ENCODE measurements at regions not wholly inside any gene's neighbourhood (a gene's known extent, or its start where the extent isn't known, plus 50 kb on each side); places are given as distances from the start of the nearest gene placed in this dataset.

GRCh38 chr2:161101406-161101805 is 58.8 kb upstream of the TANK start:
- H3K27me3 ChIP-seq (replicated peaks; ENCODE audit: insufficient read depth, low read depth, low read length, poor library complexity) = no peaks in the 10 kb centered on the region
- CTCF ChIA-PET = no interaction called here

GRCh38 chr2:161102770-161103450 is 57.3 kb upstream of the TANK start:
- H3K27me3 ChIP-seq (replicated peaks; ENCODE audit: insufficient read depth, low read depth, low read length, poor library complexity) = no peaks in the 10 kb centered on the region
- BruUV-seq (replicated peaks) = no TSS peak
- no peak overlapping the region for H3K27ac ChIP-seq (ENCODE audit: low read depth, low read length, poor library complexity, severe bottlenecking)
- TF ChIP-seq CTCF (conservative IDR thresholded peaks at IDR 0.05; ENCODE audit: low read depth, low read length) (no peak), EZH2 (IDR thresholded peaks at IDR 0.05; ENCODE audit: borderline replicate concordance, low read depth, low read length, poor library complexity, severe bottlenecking) (no peak)
- H3K9me3 ChIP-seq (ENCODE audit: low read depth, low read length, poor library complexity, severe bottlenecking) = no peaks in the 10 kb centered on the region
- peak; percentile 54 for DNase-seq (ENCODE audit: low spot score)
- POLR2A ChIA-PET (ENCODE audit: low non-redundant PET) = interaction anchor here (0.7 kb wide), 1 partner anchor 1241 kb away, joined by 3 read pairs; no protein-coding TSS in a partner anchor
- H3K4me3 ChIP-seq (ENCODE audit: low read depth, low read length, poor library complexity, severe bottlenecking) = no peak overlapping the region
- no peaks in the 10 kb centered on the region for H3K36me3 ChIP-seq (ENCODE audit: insufficient read depth, low read length, poor library complexity, severe bottlenecking)
- CTCF ChIA-PET = no interaction called here
- intact Hi-C loops (cut with micrococcal nuclease; ENCODE audit: unreplicated experiment) = no loop called here
- H3K4me1 ChIP-seq (ENCODE audit: insufficient read depth, low read length, poor library complexity, severe bottlenecking) = peaks cover 36% of the 10 kb centered on the region

More at GRCh38 chr2:161101406-161101805, 58.8 kb upstream of the TANK start:
- H3K4me1 ChIP-seq (ENCODE audit: insufficient read depth, low read length, poor library complexity, severe bottlenecking) = peaks cover 42% of the 10 kb centered on the region
- peak overlapping the region; percentile 6 for H3K27ac ChIP-seq (ENCODE audit: low read depth, low read length, poor library complexity, severe bottlenecking)
- H3K9me3 ChIP-seq (ENCODE audit: low read depth, low read length, poor library complexity, severe bottlenecking) = no peaks in the 10 kb centered on the region
- H3K4me3 ChIP-seq (ENCODE audit: low read depth, low read length, poor library complexity, severe bottlenecking) = no peak overlapping the region
- POLR2A ChIA-PET (ENCODE audit: low non-redundant PET) = no interaction called here
- no peak for TF ChIP-seq CTCF (conservative IDR thresholded peaks at IDR 0.05; ENCODE audit: low read depth, low read length)
- TF ChIP-seq EZH2 (IDR thresholded peaks at IDR 0.05; ENCODE audit: borderline replicate concordance, low read depth, low read length, poor library complexity, severe bottlenecking) = no peak
- DNase-seq (ENCODE audit: low spot score) = no peak
- no peaks in the 10 kb centered on the region for H3K36me3 ChIP-seq (ENCODE audit: insufficient read depth, low read length, poor library complexity, severe bottlenecking)
- intact Hi-C loops (cut with micrococcal nuclease; ENCODE audit: unreplicated experiment) = no loop called here
- no TSS peak for BruUV-seq (replicated peaks)

- CTCF ChIA-PET = no interaction called here
- BruUV-seq (replicated peaks) = no TSS peak
- intact Hi-C loops (cut with micrococcal nuclease; ENCODE audit: unreplicated experiment) = no loop called here
These were observed 56.8 kb upstream of the TANK start for GRCh38 chr2:161103451-161103831.

More at GRCh38 chr2:161103451-161103831, 56.8 kb upstream of the TANK start:
- Histone ChIP-seq H3K4me3 (ENCODE audit: low read depth, low read length, poor library complexity, severe bottlenecking) (no peak overlapping the region), H3K9me3 (ENCODE audit: low read depth, low read length, poor library complexity, severe bottlenecking) (no peaks in the 10 kb centered on the region), H3K36me3 (ENCODE audit: insufficient read depth, low read length, poor library complexity, severe bottlenecking) (no peaks in the 10 kb centered on the region), H3K27ac (ENCODE audit: low read depth, low read length, poor library complexity, severe bottlenecking) (no peak overlapping the region), H3K27me3 (replicated peaks; ENCODE audit: insufficient read depth, low read depth, low read length, poor library complexity) (no peaks in the 10 kb centered on the region), H3K4me1 (ENCODE audit: insufficient read depth, low read length, poor library complexity, severe bottlenecking) (peaks cover 36% of the 10 kb centered on the region)
- POLR2A ChIA-PET (ENCODE audit: low non-redundant PET) = interaction anchor here (0.7 kb wide), 1 partner anchor 1241 kb away, joined by 3 read pairs; no protein-coding TSS in a partner anchor
- no peak for DNase-seq (ENCODE audit: low spot score)
- TF ChIP-seq CTCF (conservative IDR thresholded peaks at IDR 0.05; ENCODE audit: low read depth, low read length) = no peak
